ENCODE measurements at regions not wholly inside any gene's neighbourhood (a gene's known extent, or its start where the extent isn't known, plus 50 kb on each side); places are given as distances from the start of the nearest gene placed in this dataset.

DNA sequence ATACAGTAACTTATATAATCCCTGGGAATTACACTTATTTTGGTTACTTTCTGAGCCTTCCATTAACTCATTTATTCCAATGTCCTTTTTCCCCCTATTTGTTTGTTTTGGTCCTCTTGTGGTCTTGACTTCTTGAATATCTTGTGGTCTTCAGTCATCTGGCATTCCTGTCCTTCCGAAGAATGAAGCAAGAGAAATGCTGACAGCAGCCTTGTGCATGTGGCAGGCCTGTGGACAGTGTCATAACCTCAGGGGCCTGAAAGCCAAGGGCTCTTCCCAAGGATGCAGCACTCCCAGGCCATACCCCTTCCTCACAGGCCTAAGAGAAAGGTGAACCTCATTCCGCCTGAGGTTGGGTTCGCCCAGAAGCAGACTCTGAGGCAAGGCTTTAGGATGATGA lies 470.2 kb downstream of the DISC1 start:
- Histone ChIP-seq H3K4me3 (ENCODE audit: low read length) (no peak overlapping the region), H3K9me3 (ENCODE audit: control insufficient read depth in 1 of 2, insufficient read depth in 1 of 2, low read length in 2 of 2) (peaks cover 0 to 3% of the 10 kb centered on the region in 2 experiments), H3K36me3 (ENCODE audit: insufficient read depth, low read length) (no peaks in the 10 kb centered on the region), H3K27ac (ENCODE audit: low read depth in 1 of 2, low read length in 2 of 2) (no peak overlapping the region), H3K4me1 (ENCODE audit: insufficient read depth, low read length) (no peaks in the 10 kb centered on the region), H3K27me3 (ENCODE audit: control insufficient read depth in 1 of 2, insufficient read depth in 2 of 2, low read length in 2 of 2) (peaks cover 0 to 2% of the 10 kb centered on the region in 2 experiments)
- H3K27me3 Mint-ChIP-seq: peaks cover 13% of the 10 kb centered on the region
- ATAC-seq (ENCODE audit: poor library complexity) (no peak), DNase-seq (no peak)
- no peaks in the 10 kb centered on the region for H3K4me1 Mint-ChIP-seq (ENCODE audit: low read depth)
- H3K9me3 Mint-ChIP-seq: peaks cover 5% of the 10 kb centered on the region
- no peak overlapping the region for H3K4me3 Mint-ChIP-seq
- CTCF ChIA-PET: no interaction called here
- TF ChIP-seq, protein P1, sequence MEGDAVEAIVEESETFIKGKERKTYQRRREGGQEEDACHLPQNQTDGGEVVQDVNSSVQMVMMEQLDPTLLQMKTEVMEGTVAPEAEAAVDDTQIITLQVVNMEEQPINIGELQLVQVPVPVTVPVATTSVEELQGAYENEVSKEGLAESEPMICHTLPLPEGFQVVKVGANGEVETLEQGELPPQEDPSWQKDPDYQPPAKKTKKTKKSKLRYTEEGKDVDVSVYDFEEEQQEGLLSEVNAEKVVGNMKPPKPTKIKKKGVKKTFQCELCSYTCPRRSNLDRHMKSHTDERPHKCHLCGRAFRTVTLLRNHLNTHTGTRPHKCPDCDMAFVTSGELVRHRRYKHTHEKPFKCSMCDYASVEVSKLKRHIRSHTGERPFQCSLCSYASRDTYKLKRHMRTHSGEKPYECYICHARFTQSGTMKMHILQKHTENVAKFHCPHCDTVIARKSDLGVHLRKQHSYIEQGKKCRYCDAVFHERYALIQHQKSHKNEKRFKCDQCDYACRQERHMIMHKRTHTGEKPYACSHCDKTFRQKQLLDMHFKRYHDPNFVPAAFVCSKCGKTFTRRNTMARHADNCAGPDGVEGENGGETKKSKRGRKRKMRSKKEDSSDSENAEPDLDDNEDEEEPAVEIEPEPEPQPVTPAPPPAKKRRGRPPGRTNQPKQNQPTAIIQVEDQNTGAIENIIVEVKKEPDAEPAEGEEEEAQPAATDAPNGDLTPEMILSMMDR (IDR thresholded peaks at IDR 0.05): no peak
- no peak overlapping the region for H3K27ac Mint-ChIP-seq
- intact Hi-C loops (cut with DNase I, micrococcal nuclease): no loop called here
- H3K36me3 Mint-ChIP-seq (ENCODE audit: low read depth): no peaks in the 10 kb centered on the region
- POLR2A ChIA-PET: no interaction called here
